ENCODE measurements at regions not wholly inside any gene's neighbourhood (a gene's known extent, or its start where the extent isn't known, plus 50 kb on each side); places are given as distances from the start of the nearest gene placed in this dataset.

DNA sequence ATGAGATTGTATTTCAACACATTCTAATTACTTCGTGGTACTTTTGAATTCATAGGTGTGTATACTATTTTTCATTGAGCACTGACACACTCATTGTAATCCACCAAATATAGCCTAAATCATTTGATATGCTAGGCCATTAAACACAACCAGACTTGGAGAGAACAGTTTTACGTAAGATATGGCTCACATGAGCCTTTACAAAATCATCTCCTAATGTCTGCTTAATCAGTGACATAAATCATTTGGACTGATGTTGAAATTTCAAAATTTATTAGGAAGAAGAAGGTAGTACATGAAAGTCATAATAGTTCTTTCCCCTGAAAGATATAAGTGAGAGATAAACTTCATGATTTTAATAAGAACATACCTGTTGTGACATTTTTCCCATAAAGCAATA, 550.2 kb upstream of the LINC00305 start:
- H3K36me3 ChIP-seq (ENCODE audit: control insufficient read depth, insufficient read depth, low read length): no peaks in the 10 kb centered on the region
- no peaks in the 10 kb centered on the region for H3K27me3 ChIP-seq (ENCODE audit: control insufficient read depth, insufficient read depth, low read length)
- POLR2A ChIA-PET: no interaction called here
- TF ChIP-seq, protein P1, sequence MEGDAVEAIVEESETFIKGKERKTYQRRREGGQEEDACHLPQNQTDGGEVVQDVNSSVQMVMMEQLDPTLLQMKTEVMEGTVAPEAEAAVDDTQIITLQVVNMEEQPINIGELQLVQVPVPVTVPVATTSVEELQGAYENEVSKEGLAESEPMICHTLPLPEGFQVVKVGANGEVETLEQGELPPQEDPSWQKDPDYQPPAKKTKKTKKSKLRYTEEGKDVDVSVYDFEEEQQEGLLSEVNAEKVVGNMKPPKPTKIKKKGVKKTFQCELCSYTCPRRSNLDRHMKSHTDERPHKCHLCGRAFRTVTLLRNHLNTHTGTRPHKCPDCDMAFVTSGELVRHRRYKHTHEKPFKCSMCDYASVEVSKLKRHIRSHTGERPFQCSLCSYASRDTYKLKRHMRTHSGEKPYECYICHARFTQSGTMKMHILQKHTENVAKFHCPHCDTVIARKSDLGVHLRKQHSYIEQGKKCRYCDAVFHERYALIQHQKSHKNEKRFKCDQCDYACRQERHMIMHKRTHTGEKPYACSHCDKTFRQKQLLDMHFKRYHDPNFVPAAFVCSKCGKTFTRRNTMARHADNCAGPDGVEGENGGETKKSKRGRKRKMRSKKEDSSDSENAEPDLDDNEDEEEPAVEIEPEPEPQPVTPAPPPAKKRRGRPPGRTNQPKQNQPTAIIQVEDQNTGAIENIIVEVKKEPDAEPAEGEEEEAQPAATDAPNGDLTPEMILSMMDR (IDR thresholded peaks at IDR 0.05; ENCODE audit: insufficient read depth, low read depth, low read length): no peak
- CTCF ChIA-PET: no interaction called here
- H3K4me3 ChIP-seq (ENCODE audit: low read depth, low read length): no peak overlapping the region
- DNase-seq (ENCODE audit: low read depth): no peak

DNA sequence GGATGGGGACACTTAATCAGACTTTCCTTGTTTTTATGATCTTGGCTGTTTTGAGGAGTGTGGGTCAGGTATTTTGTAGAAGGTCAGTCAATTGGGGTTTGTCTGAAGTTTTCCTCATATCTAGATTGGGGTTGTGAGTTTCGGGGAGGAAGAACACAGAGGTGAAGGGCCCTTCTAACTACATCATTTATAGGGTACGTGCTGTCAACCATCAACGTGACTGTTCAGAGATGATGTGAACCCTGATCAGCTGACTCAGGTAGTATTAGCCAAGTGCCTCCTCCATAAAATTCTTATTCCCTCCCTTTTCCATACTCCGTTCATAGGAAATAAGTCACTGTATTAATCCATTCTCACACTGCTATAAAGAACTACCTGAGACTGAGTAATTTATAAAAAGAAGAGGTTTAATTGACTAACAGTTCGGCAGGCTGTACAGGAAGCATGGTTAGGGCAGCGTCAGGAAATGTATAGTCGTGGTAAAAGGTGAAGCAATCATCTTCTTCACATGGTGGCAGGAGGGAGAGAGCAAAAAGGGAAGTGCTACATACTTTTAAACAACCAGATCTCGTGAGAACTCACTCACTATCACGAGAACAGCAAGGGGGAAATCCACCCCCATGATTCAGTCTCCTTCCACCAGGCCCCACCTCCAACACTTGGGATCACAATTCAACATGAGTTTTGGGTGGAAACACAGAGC, 547.1 kb upstream of the LINC00305 start:
- ChIA-PET POLR2A (no interaction called here), CTCF (no interaction called here)
- TF ChIP-seq, protein P1 (IDR thresholded peaks at IDR 0.05; ENCODE audit: insufficient read depth, low read depth, low read length): no peak
- Histone ChIP-seq H3K4me3 (ENCODE audit: low read depth, low read length) (no peak overlapping the region), H3K27me3 (ENCODE audit: control insufficient read depth, insufficient read depth, low read length) (no peaks in the 10 kb centered on the region), H3K36me3 (ENCODE audit: control insufficient read depth, insufficient read depth, low read length) (no peaks in the 10 kb centered on the region)
- DNase-seq (ENCODE audit: low read depth): no peak

DNA sequence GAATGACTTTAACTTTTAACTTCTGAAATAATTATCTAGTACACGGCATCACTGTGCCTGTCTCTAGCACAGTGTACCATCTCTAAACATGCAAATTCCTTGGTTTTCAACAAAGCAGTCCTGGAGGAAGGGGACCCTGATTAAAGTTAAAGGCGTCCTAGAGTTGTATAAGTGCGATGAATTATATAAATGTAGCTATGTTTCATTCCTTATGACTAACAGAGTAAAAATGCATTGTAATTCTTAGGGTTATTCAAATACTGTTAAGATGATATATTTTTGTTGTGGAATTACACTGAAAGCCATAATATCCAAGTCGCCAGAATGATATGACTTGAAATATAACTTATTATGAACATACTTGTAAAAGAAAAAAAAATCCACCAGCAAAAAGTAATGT, 544.9 kb upstream of the LINC00305 start:
- DNase-seq (ENCODE audit: low read depth): no peak
- CTCF ChIA-PET: no interaction called here
- no peaks in the 10 kb centered on the region for H3K27me3 ChIP-seq (ENCODE audit: control insufficient read depth, insufficient read depth, low read length)
- POLR2A ChIA-PET: no interaction called here
- no peaks in the 10 kb centered on the region for H3K36me3 ChIP-seq (ENCODE audit: control insufficient read depth, insufficient read depth, low read length)
- no peak overlapping the region for H3K4me3 ChIP-seq (ENCODE audit: low read depth, low read length)
- TF ChIP-seq, protein P1 (IDR thresholded peaks at IDR 0.05; ENCODE audit: insufficient read depth, low read depth, low read length): no peak

DNA sequence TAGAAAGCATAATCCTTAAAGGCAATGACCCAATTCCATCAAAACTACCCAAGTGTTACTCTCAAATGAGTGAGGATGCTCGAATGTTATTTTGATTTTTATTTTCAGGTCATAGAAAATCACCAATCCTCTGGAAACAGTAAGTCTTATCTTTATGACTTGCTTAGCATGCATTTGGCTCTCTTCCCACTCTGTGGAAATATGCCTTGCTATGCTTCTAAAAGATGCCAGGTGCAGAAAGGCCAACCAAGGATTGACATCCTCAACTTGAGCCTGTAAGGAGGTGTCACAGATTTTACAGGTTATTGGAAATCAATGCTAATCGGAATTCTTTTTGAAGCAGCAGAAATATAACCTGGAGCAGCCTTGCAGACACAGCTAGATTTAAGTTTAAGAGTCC, 543.9 kb upstream of the LINC00305 start:
- Histone ChIP-seq H3K36me3 (ENCODE audit: control insufficient read depth, insufficient read depth, low read length) (no peaks in the 10 kb centered on the region), H3K27me3 (ENCODE audit: control insufficient read depth, insufficient read depth, low read length) (no peaks in the 10 kb centered on the region), H3K4me3 (ENCODE audit: low read depth, low read length) (no peak overlapping the region)
- TF ChIP-seq, protein P1 (IDR thresholded peaks at IDR 0.05; ENCODE audit: insufficient read depth, low read depth, low read length): no peak
- DNase-seq (ENCODE audit: low read depth): no peak
- POLR2A ChIA-PET: no interaction called here
- CTCF ChIA-PET: no interaction called here

DNA sequence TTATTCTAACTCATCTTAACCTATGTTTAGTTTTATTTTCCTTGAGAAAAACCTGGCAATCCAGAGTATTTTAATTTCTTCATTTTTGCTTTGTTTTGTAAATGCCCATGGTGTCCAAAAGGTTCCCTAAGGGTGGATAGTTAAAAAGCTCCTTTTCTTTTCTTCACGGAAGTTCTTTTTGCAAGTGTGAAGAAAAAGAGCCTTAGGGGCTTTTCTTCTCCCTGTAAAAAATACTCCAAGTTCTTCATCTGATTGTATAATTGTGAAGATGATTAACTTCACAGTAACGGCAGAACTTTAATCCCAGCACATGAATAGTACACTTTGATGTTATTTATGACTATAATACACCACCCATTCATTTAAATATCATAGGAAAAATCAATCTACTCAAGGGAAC, 530.2 kb upstream of the LINC00305 start:
- Histone ChIP-seq H3K36me3 (ENCODE audit: control insufficient read depth, insufficient read depth, low read length) (no peaks in the 10 kb centered on the region), H3K27me3 (ENCODE audit: control insufficient read depth, insufficient read depth, low read length) (no peaks in the 10 kb centered on the region), H3K4me3 (ENCODE audit: low read depth, low read length) (no peak overlapping the region)
- TF ChIP-seq, protein P1 (IDR thresholded peaks at IDR 0.05; ENCODE audit: insufficient read depth, low read depth, low read length): no peak
- CTCF ChIA-PET: no interaction called here
- DNase-seq (ENCODE audit: low read depth): no peak
- POLR2A ChIA-PET: no interaction called here
